ENCODE measurements at regions not wholly inside any gene's neighbourhood (a gene's known extent, or its start where the extent isn't known, plus 50 kb on each side); places are given as distances from the start of the nearest gene placed in this dataset.

DNA sequence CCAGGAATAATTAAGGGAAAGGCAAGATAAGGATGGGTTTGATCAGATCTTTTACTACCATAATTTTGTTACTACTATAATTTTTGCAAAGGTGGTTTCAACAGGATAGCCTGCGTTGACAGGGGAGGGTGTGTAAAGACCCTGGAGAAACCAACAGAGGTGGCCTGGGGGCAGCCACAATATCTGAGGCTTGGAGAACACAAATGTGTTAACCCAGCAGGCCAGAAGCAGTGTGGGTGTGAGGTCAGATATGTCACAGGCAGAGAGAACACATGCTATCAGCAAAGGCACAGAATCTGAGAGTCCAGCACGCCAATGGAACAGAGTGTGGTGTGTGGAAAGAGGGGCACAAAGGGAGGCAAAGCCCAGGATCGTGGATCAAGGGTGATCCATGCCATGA, 399.4 kb upstream of the TRIB2 start:
- Histone ChIP-seq H2AFZ (ENCODE audit: insufficient read depth, low read depth, low read length, poor library complexity, severe bottlenecking) (no peak overlapping the region), H4K20me1 (ENCODE audit: control insufficient read depth, insufficient read depth, low read length, poor library complexity, severe bottlenecking) (no peaks in the 10 kb centered on the region), H3K9me3 (ENCODE audit: control extremely low read depth in 1 of 3, control insufficient read depth in 2 of 3, insufficient read depth in 1 of 3, low read length in 2 of 3) (peaks cover 0 to 3% (median 0%) of the 10 kb centered on the region in 3 donors), H3K79me2 (ENCODE audit: control insufficient read depth, insufficient read depth, low read length) (no peaks in the 10 kb centered on the region), H3K36me3 (replicated peaks in 1 of 2; ENCODE audit: control extremely low read depth in 1 of 2, control insufficient read depth in 1 of 2, extremely low read depth in 1 of 2, insufficient read depth in 2 of 2, low read length in 1 of 2) (no peaks in the 10 kb centered on the region), H3K4me1 (ENCODE audit: control insufficient read depth in 2 of 2, insufficient read depth in 2 of 2, low read length in 2 of 2) (peaks cover 28 to 30% of the 10 kb centered on the region in 2 donors), H3K4me3 (ENCODE audit: control extremely low read depth in 1 of 5, extremely low read depth in 1 of 5, insufficient read depth in 1 of 5, low read depth in 2 of 5, low read length in 4 of 5) (no peak overlapping the region), H3K4me2 (replicated peaks; ENCODE audit: low read depth, low read length, poor library complexity, severe bottlenecking) (no peak overlapping the region), H3K27ac (ENCODE audit: low read length in 2 of 2) (no peak overlapping the region), H3K9ac (ENCODE audit: low read length) (no peak overlapping the region), H3K27me3 (replicated peaks in 1 of 4; ENCODE audit: control extremely low read depth in 1 of 4, control insufficient read depth in 3 of 4, insufficient read depth in 4 of 4, low read length in 3 of 4) (no peaks in the 10 kb centered on the region)
- POLR2A ChIA-PET, result no interaction called here
- CTCF ChIA-PET, result no interaction called here
- WGBS (ENCODE audit: insufficient coverage), result 67% methylated on average over 3 of the region's 3 CpGs
- DNase-seq (no peak), ATAC-seq (ENCODE audit: low read depth) (no peak)
- Mint-ChIP-seq H3K4me1 (peaks cover 36% of the 10 kb centered on the region), H3K27me3 (no peaks in the 10 kb centered on the region), H3K4me3 (no peak overlapping the region), H3K9me3 (ENCODE audit: insufficient read depth) (no peaks in the 10 kb centered on the region), H3K27ac (no peak overlapping the region)
- intact Hi-C loops (cut with micrococcal nuclease), result no loop called here
- no peak for TF ChIP-seq EZH2 (IDR thresholded peaks at IDR 0.05; ENCODE audit: borderline replicate concordance, insufficient read depth, low read depth, low read length, poor library complexity, severe bottlenecking)
- TF ChIP-seq, protein P1, sequence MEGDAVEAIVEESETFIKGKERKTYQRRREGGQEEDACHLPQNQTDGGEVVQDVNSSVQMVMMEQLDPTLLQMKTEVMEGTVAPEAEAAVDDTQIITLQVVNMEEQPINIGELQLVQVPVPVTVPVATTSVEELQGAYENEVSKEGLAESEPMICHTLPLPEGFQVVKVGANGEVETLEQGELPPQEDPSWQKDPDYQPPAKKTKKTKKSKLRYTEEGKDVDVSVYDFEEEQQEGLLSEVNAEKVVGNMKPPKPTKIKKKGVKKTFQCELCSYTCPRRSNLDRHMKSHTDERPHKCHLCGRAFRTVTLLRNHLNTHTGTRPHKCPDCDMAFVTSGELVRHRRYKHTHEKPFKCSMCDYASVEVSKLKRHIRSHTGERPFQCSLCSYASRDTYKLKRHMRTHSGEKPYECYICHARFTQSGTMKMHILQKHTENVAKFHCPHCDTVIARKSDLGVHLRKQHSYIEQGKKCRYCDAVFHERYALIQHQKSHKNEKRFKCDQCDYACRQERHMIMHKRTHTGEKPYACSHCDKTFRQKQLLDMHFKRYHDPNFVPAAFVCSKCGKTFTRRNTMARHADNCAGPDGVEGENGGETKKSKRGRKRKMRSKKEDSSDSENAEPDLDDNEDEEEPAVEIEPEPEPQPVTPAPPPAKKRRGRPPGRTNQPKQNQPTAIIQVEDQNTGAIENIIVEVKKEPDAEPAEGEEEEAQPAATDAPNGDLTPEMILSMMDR (IDR thresholded peaks at IDR 0.05), result no peak

DNA sequence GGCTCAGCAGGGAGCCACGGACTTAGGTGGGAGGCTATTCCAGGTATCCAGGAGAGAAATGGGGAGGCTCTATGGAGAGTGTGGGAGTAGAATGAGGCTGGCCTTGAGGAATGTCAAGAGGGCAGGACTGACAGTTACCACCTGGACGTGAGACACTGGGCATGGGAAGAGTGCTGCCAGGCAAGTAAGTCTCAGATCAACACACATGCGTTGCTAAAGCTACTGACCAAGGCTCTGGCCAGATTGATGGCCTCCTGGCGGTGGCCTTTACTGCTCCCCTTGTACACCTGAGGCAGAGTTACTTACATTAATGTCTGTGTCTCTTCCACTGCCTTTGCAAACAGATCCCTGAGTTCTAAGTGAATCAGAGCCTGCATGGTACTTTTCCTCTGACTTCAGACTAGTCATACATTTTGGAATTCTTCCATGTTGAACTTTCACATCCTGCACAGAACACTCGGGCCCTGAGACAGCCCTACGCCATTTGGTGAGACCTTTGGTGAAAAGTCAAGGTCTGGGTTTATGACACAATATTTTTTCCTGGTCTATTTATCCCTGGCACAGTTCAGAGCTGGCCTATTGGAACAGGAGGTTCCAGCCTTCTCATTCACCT, 398.8 kb upstream of the TRIB2 start:
- POLR2A ChIA-PET, result no interaction called here
- H3K27me3 Mint-ChIP-seq, result no peaks in the 10 kb centered on the region
- Histone ChIP-seq H3K27ac (ENCODE audit: low read length in 2 of 2) (no peak overlapping the region), H3K4me2 (replicated peaks; ENCODE audit: low read depth, low read length, poor library complexity, severe bottlenecking) (no peak overlapping the region), H3K79me2 (ENCODE audit: control insufficient read depth, insufficient read depth, low read length) (no peaks in the 10 kb centered on the region), H3K4me3 (ENCODE audit: control extremely low read depth in 1 of 5, extremely low read depth in 1 of 5, insufficient read depth in 1 of 5, low read depth in 2 of 5, low read length in 4 of 5) (no peak overlapping the region), H3K4me1 (ENCODE audit: control insufficient read depth in 2 of 2, insufficient read depth in 2 of 2, low read length in 2 of 2) (peaks cover 28 to 30% of the 10 kb centered on the region in 2 donors), H3K9ac (ENCODE audit: low read length) (no peak overlapping the region), H3K36me3 (replicated peaks in 1 of 2; ENCODE audit: control extremely low read depth in 1 of 2, control insufficient read depth in 1 of 2, extremely low read depth in 1 of 2, insufficient read depth in 2 of 2, low read length in 1 of 2) (no peaks in the 10 kb centered on the region), H3K27me3 (replicated peaks in 1 of 4; ENCODE audit: control extremely low read depth in 1 of 4, control insufficient read depth in 3 of 4, insufficient read depth in 4 of 4, low read length in 3 of 4) (no peaks in the 10 kb centered on the region), H2AFZ (ENCODE audit: insufficient read depth, low read depth, low read length, poor library complexity, severe bottlenecking) (no peak overlapping the region), H3K9me3 (ENCODE audit: control extremely low read depth in 1 of 3, control insufficient read depth in 2 of 3, insufficient read depth in 1 of 3, low read length in 2 of 3) (peaks cover 0 to 3% (median 0%) of the 10 kb centered on the region in 3 donors), H4K20me1 (ENCODE audit: control insufficient read depth, insufficient read depth, low read length, poor library complexity, severe bottlenecking) (no peaks in the 10 kb centered on the region)
- H3K27ac Mint-ChIP-seq, result no peak overlapping the region
- DNase-seq (no peak), ATAC-seq (ENCODE audit: low read depth) (no peak)
- peaks cover 34% of the 10 kb centered on the region for H3K4me1 Mint-ChIP-seq
- 92% methylated on average over 6 of the region's 6 CpGs for WGBS (ENCODE audit: insufficient coverage)
- TF ChIP-seq EZH2 (IDR thresholded peaks at IDR 0.05; ENCODE audit: borderline replicate concordance, insufficient read depth, low read depth, low read length, poor library complexity, severe bottlenecking), result no peak
- TF ChIP-seq, protein P1 (IDR thresholded peaks at IDR 0.05), result no peak
- no peak overlapping the region for H3K4me3 Mint-ChIP-seq
- intact Hi-C loops (cut with micrococcal nuclease), result no loop called here
- no peaks in the 10 kb centered on the region for H3K9me3 Mint-ChIP-seq (ENCODE audit: insufficient read depth)
- CTCF ChIA-PET, result interaction anchor here (0.9 kb wide), 1 partner anchor 9 kb away, joined by 3 read pairs; no protein-coding TSS in a partner anchor

Measured in B cell (primary cell).